ENCODE measurements at regions not wholly inside any gene's neighbourhood (a gene's known extent, or its start where the extent isn't known, plus 50 kb on each side); places are given as distances from the start of the nearest gene placed in this dataset.

- DNase-seq (ENCODE audit: low spot score) = no peak
These were observed 328.4 kb upstream of the RARB start for GRCh38 chr3:25099666-25100065.

- no peak for DNase-seq (ENCODE audit: low spot score)
These were observed 324.7 kb upstream of the RARB start for GRCh38 chr3:25103391-25103790.

GRCh38 chr3:25107918-25108617, 320.0 kb upstream of the RARB start:
- DNase-seq (ENCODE audit: low spot score) = no peak

GRCh38 chr3:25110642-25111041, 317.4 kb upstream of the RARB start:
- no peak for DNase-seq (ENCODE audit: low spot score)

- no peak for DNase-seq (ENCODE audit: low spot score)
These were observed 314.2 kb upstream of the RARB start for GRCh38 chr3:25113891-25114290.

- DNase-seq (ENCODE audit: low spot score) = no peak
These were observed 313.5 kb upstream of the RARB start for GRCh38 chr3:25114532-25114931.

GRCh38 chr3:25117005-25117593, 311.0 kb upstream of the RARB start:
- no peak for DNase-seq (ENCODE audit: low spot score)

GRCh38 chr3:25119682-25120081, 308.4 kb upstream of the RARB start:
- no peak for DNase-seq (ENCODE audit: low spot score)

GRCh38 chr3:25120665-25121064, 307.4 kb upstream of the RARB start:
- DNase-seq (ENCODE audit: low spot score) = no peak

- no peak for DNase-seq (ENCODE audit: low spot score)
These were observed 302.9 kb upstream of the RARB start for GRCh38 chr3:25125201-25125600.

GRCh38 chr3:25128735-25129134, 299.3 kb upstream of the RARB start:
- DNase-seq (ENCODE audit: low spot score) = no peak

- DNase-seq (ENCODE audit: low spot score) = no peak
These were observed 297.1 kb upstream of the RARB start for GRCh38 chr3:25130724-25131520.

- DNase-seq (ENCODE audit: low spot score) = no peak
These were observed 294.5 kb upstream of the RARB start for GRCh38 chr3:25133588-25133987.

GRCh38 chr3:25137606-25138005, 290.5 kb upstream of the RARB start:
- DNase-seq (ENCODE audit: low spot score) = no peak

- DNase-seq (ENCODE audit: low spot score) = no peak
These were observed 288.8 kb upstream of the RARB start for GRCh38 chr3:25139267-25139666.

- no peak for DNase-seq (ENCODE audit: low spot score)
These were observed 285.3 kb upstream of the RARB start for GRCh38 chr3:25142609-25143355.

GRCh38 chr3:25143356-25144025, 284.6 kb upstream of the RARB start:
- no peak for DNase-seq (ENCODE audit: low spot score)

GRCh38 chr3:25144430-25144829, 283.6 kb upstream of the RARB start:
- no peak for DNase-seq (ENCODE audit: low spot score)

- DNase-seq (ENCODE audit: low spot score) = no peak
These were observed 282.9 kb upstream of the RARB start for GRCh38 chr3:25145176-25145575.

- DNase-seq (ENCODE audit: low spot score) = no peak
These were observed 277.9 kb upstream of the RARB start for GRCh38 chr3:25150199-25150598.

- no peak for DNase-seq (ENCODE audit: low spot score)
These were observed 276.7 kb upstream of the RARB start for GRCh38 chr3:25151281-25151902.

GRCh38 chr3:25151903-25152295, 276.2 kb upstream of the RARB start:
- DNase-seq (ENCODE audit: low spot score) = no peak
